Thymus (tissue), 11 donors: ENCODE measurements at regions not wholly inside any gene's neighbourhood (a gene's known extent, or its start where the extent isn't known, plus 50 kb on each side); places are given as distances from the start of the nearest gene placed in this dataset.

Experiments used
- DNase-seq, 9 donors: peaks; one replicate each; pipeline ENCODE4 v3.0.0-alpha.2; 2013; ENCODE audit warnings: low spot score in 9 of 9, low read depth in 6 of 9, missing footprints in 1 of 9
- H3K27ac ChIP-seq, 2 donors: one replicate each; pipeline ENCODE4 v1.5.1; 2013; ENCODE audit warnings: control low read depth in 1 of 2, low read depth in 1 of 2, low read length in 1 of 2, mild to moderate bottlenecking in 1 of 2, moderate library complexity in 1 of 2
- H3K27me3 ChIP-seq, 2 donors: one replicate each; pipeline ENCODE4 v1.5.1; 2013; ENCODE audit warnings: low read length in 1 of 2; ENCODE audit not compliant: control insufficient read depth in 2 of 2, insufficient read depth in 1 of 2
- H3K36me3 ChIP-seq, 2 donors: one replicate each; pipeline ENCODE4 v1.5.1; 2013; ENCODE audit warnings: low read length in 1 of 2, mild to moderate bottlenecking in 1 of 2, moderate library complexity in 1 of 2; ENCODE audit not compliant: control insufficient read depth in 2 of 2, insufficient read depth in 2 of 2
- H3K4me1 ChIP-seq, 2 donors: one replicate each; pipeline ENCODE4 v1.5.1; 2013; ENCODE audit warnings: low read length in 2 of 2; ENCODE audit not compliant: control insufficient read depth in 2 of 2, insufficient read depth in 2 of 2
- H3K4me3 ChIP-seq, 2 donors: one replicate each; pipeline ENCODE4 v1.5.1; 2013; ENCODE audit warnings: low read length in 2 of 2, control low read depth in 1 of 2, mild to moderate bottlenecking in 1 of 2
- H3K9me3 ChIP-seq, 2 donors: one replicate each; pipeline ENCODE4 v1.5.1; 2013; ENCODE audit warnings: low read length in 1 of 2, mild to moderate bottlenecking in 1 of 2; ENCODE audit not compliant: control insufficient read depth in 2 of 2, insufficient read depth in 1 of 2
- WGBS: extraction: QIAGEN DNeasy Blood & Tissue Kit; methylation state at CpG from one replicate; pipeline ENCODE4 v1.1.7; 2013; 5-methylcytosine and 5-hydroxymethylcytosine counted together
- donor health status: healthy.

DNA sequence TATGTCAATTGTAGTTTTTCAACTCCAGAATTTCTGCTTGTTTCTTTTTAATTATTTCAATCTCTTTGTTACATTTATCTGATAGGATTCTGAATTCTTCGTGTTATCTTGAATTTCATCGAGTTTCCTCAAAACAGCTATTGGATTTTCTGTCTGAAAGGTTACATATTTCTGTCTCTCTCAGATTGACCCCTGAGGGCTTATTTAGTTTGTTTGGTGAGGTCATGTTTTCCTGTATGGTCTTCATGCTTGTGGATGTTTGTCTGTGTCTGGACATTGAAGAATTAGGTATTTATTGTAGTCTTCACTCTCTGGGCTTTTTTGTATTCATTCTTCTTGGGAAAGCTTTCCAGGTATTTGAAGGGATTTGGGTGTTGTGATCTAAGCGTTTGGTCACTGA is 85.6 kb downstream of the SNAPC1 start:
- Histone ChIP-seq H3K36me3 (no peaks in the 10 kb centered on the region), H3K27ac (no peak overlapping the region), H3K4me3 (no peak overlapping the region), H3K4me1 (no peaks in the 10 kb centered on the region), H3K27me3 (no peaks in the 10 kb centered on the region), H3K9me3 (no peaks in the 10 kb centered on the region)
- WGBS = 98% methylated on average over 3 of the region's 3 CpGs
- no peak for DNase-seq

GRCh38 chr14:61854898-61855297 is 92.7 kb downstream of the SNAPC1 start:
- H3K4me1 ChIP-seq = no peaks in the 10 kb centered on the region
- H3K27me3 ChIP-seq = no peaks in the 10 kb centered on the region
- H3K9me3 ChIP-seq = no peaks in the 10 kb centered on the region
- no peak for DNase-seq
- H3K4me3 ChIP-seq = no peak overlapping the region
- H3K27ac ChIP-seq = no peak overlapping the region
- no peaks in the 10 kb centered on the region for H3K36me3 ChIP-seq

- no peaks in the 10 kb centered on the region for H3K27me3 ChIP-seq
- peak in 8 of 9 donors; percentile 6 to 59 (median 18) for DNase-seq
- no peaks in the 10 kb centered on the region for H3K36me3 ChIP-seq
- WGBS = 74% methylated on average over 1 of the region's 1 CpG
- H3K4me1 ChIP-seq = no peaks in the 10 kb centered on the region
- no peaks in the 10 kb centered on the region for H3K9me3 ChIP-seq
- H3K27ac ChIP-seq = no peak overlapping the region
- H3K4me3 ChIP-seq = no peak overlapping the region
These were observed 98.2 kb downstream of the SNAPC1 start for GRCh38 chr14:61860294-61860918.

DNA sequence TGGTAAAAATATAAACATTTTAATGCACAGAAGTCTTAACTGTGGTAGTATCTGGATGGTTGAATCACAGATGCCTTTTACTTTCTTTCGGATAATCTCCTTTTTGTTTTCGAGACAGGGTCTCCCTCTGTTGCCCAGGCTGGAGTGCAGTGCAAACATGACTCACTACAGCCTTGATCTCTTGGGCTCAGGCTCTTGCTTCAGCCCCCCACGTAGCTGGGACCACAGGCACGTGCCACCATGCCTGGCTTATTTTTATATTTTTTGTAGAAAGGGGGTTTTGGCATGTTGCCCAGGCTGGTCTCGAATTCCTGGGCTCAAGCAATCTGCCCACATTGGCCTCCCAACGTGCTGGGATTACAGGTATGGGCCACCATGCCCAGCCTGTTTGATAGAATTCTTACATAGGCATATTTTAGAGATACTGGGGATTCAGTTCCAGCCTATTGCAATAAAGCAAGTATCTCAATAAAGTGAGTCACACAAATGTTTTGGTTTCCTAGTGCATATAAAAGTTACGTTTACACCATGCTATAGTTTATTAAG is 99.2 kb downstream of the SNAPC1 start:
- no peaks in the 10 kb centered on the region for H3K4me1 ChIP-seq
- H3K4me3 ChIP-seq = no peak overlapping the region
- 72% methylated on average over 7 of the region's 7 CpGs for WGBS
- H3K9me3 ChIP-seq = no peaks in the 10 kb centered on the region
- no peak overlapping the region for H3K27ac ChIP-seq
- DNase-seq = no peak
- H3K27me3 ChIP-seq = no peaks in the 10 kb centered on the region
- no peaks in the 10 kb centered on the region for H3K36me3 ChIP-seq

GRCh38 chr14:61864329-61864898 is 102.2 kb downstream of the SNAPC1 start:
- H3K27me3 ChIP-seq = no peaks in the 10 kb centered on the region
- no peaks in the 10 kb centered on the region for H3K9me3 ChIP-seq
- no peaks in the 10 kb centered on the region for H3K4me1 ChIP-seq
- no peak overlapping the region for H3K4me3 ChIP-seq
- no peak for DNase-seq
- H3K27ac ChIP-seq = no peak overlapping the region
- WGBS = 98% methylated on average over 43 of the region's 43 CpGs
- no peaks in the 10 kb centered on the region for H3K36me3 ChIP-seq

- peak in 1 of 9 donors; percentile 11 for DNase-seq
- Histone ChIP-seq H3K4me3 (no peak overlapping the region), H3K4me1 (no peaks in the 10 kb centered on the region), H3K9me3 (no peaks in the 10 kb centered on the region), H3K27ac (no peak overlapping the region), H3K27me3 (no peaks in the 10 kb centered on the region), H3K36me3 (no peaks in the 10 kb centered on the region)
- WGBS = 53% methylated on average over 6 of the region's 6 CpGs
These were observed 105.0 kb downstream of the SNAPC1 start for GRCh38 chr14:61866932-61867920.

DNA sequence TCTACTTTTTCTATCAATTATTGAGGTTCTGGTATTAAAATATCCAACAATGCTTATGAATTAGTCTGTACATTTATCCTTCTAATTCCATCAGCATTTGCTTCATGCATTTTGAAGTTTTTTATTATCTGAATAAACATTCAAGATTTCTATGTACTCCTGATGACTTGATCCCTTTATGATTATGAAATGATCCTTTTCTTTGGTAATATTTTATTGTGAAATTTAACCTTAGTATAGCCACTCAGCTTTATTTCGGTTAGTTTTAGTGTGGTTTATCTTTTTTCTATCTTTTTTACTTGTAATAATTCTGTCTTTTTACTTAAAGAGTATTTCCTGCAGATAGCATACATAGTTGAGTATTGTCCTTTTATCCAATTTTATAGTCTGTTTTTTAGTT is 106.6 kb downstream of the SNAPC1 start:
- 97% methylated on average over 1 of the region's 1 CpG for WGBS
- Histone ChIP-seq H3K4me1 (no peaks in the 10 kb centered on the region), H3K36me3 (no peaks in the 10 kb centered on the region), H3K27ac (no peak overlapping the region), H3K4me3 (no peak overlapping the region), H3K27me3 (no peaks in the 10 kb centered on the region), H3K9me3 (no peaks in the 10 kb centered on the region)
- no peak for DNase-seq

- Histone ChIP-seq H3K36me3 (no peaks in the 10 kb centered on the region), H3K27ac (no peak overlapping the region), H3K4me3 (no peak overlapping the region), H3K4me1 (no peaks in the 10 kb centered on the region), H3K27me3 (no peaks in the 10 kb centered on the region), H3K9me3 (no peaks in the 10 kb centered on the region)
- DNase-seq = no peak
- WGBS = 93% methylated on average over 1 of the region's 1 CpG
These were observed 107.9 kb downstream of the SNAPC1 start for GRCh38 chr14:61870163-61870562.

DNA sequence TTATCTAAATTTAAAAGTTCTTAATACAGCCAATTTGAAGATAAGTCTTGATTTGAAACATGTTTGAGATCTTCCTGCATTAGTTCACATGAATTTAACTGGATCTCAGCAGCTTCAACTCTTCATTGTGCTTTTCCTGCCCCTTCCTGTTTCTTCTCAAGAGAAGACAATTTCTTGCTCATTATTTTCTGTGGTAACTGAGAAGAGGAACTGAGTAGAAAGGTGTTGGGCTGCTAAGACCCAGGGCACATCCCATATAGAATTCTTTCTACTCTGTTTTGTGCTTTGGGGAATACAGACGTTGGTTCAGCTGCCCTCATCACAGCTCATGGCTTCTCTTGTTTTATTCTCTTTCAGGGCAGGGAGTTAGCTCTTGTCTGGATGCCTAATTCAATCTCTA is 110.2 kb downstream of the SNAPC1 start:
- no peak for DNase-seq
- Histone ChIP-seq H3K36me3 (no peaks in the 10 kb centered on the region), H3K27ac (no peak overlapping the region), H3K4me1 (no peaks in the 10 kb centered on the region), H3K9me3 (no peaks in the 10 kb centered on the region), H3K4me3 (no peak overlapping the region), H3K27me3 (no peaks in the 10 kb centered on the region)
- WGBS = 27% methylated on average over 1 of the region's 1 CpG
